ENCODE measurements at regions not wholly inside any gene's neighbourhood (a gene's known extent, or its start where the extent isn't known, plus 50 kb on each side); places are given as distances from the start of the nearest gene placed in this dataset.

DNA sequence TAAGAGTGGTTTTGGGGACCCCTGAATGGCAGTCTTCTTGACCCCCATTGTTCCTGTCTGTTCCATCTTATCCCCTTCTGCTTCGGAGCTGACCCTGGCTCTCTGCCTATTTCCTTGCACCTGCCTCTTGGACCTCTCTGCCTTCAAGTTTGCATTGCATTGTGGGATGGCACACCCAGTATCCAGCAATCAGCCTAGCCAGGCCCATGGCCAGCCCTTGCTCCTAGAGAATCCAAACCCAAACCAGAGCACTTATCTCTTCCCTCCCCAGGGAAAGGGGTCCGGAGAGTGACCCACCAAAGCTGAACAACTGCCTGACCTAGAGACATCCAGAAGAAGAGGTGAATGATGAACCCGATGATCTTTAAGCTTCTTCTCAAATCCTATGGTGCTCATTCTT, 607.3 kb upstream of the CADM1 start:
- Histone ChIP-seq H3K4me1 (ENCODE audit: insufficient read depth, low read length) (peaks cover 4% of the 10 kb centered on the region; the same call in 1 of the 2 replicates), H3K9ac (ENCODE audit: low read depth, low read length) (no peak overlapping the region), H3K27ac (ENCODE audit: low read length) (no peak overlapping the region), H3K4me3 (ENCODE audit: low read length) (no peak overlapping the region), H3K9me3 (ENCODE audit: insufficient read depth, low read depth, low read length) (no peaks in the 10 kb centered on the region), H3K27me3 (ENCODE audit: insufficient read depth, low read length) (peaks cover 59% of the 10 kb centered on the region), H3K36me3 (ENCODE audit: insufficient read depth, low read depth, low read length) (no peaks in the 10 kb centered on the region)

DNA sequence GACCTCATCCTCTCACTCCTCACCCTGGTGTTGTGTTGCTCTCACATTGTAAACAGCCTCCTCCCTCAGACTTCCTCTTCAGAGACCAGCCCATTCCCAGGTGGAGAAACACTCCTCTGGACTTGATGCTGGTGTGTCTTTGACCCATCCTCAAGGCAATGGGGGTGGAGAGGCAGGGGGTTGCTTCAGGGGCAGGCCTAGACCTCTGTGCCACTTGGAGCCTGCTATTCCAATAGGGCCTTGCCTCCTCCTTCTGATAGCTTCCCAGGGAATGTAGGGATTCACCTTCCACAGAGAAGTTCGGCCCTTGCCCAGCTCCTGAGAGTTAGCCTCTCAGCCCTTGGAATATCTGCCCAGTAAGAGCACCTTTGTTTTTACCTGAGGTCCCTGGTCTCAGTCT, 606.6 kb upstream of the CADM1 start:
- no peak overlapping the region for H3K4me3 ChIP-seq (ENCODE audit: low read length)
- H3K27me3 ChIP-seq (ENCODE audit: insufficient read depth, low read length) = peaks cover 66% of the 10 kb centered on the region
- no peak overlapping the region for H3K9ac ChIP-seq (ENCODE audit: low read depth, low read length)
- H3K36me3 ChIP-seq (ENCODE audit: insufficient read depth, low read depth, low read length) = no peaks in the 10 kb centered on the region
- H3K27ac ChIP-seq (ENCODE audit: low read length) = no peak overlapping the region
- peaks cover 4% of the 10 kb centered on the region; the same call in 1 of the 2 replicates for H3K4me1 ChIP-seq (ENCODE audit: insufficient read depth, low read length)
- no peaks in the 10 kb centered on the region for H3K9me3 ChIP-seq (ENCODE audit: insufficient read depth, low read depth, low read length)

DNA sequence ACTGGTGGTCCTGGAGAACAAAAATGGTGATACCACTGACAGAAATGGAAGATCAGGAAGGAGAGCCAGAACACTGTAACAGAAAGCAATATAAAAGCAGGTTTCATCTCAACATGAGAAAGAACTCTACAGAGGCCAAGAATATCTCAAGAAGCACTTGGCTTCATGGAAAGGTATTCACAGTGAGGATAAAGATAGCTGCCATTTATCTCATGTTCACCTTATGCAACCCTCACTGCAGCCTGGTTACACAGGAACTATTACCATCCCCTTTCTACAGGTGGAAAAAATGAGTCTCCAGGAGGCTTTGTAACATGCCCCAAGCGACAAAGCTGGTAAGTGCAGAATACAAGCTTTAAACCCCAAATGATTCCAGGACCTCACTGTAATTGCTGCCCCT, 606.1 kb upstream of the CADM1 start:
- Histone ChIP-seq H3K36me3 (ENCODE audit: insufficient read depth, low read depth, low read length) (no peaks in the 10 kb centered on the region), H3K9ac (ENCODE audit: low read depth, low read length) (no peak overlapping the region), H3K27ac (ENCODE audit: low read length) (no peak overlapping the region), H3K4me3 (ENCODE audit: low read length) (no peak overlapping the region), H3K9me3 (ENCODE audit: insufficient read depth, low read depth, low read length) (no peaks in the 10 kb centered on the region), H3K4me1 (ENCODE audit: insufficient read depth, low read length) (peaks cover 4% of the 10 kb centered on the region; the same call in 1 of the 2 replicates), H3K27me3 (ENCODE audit: insufficient read depth, low read length) (peaks cover 71% of the 10 kb centered on the region)

- Histone ChIP-seq H3K36me3 (ENCODE audit: insufficient read depth, low read depth, low read length) (no peaks in the 10 kb centered on the region), H3K27ac (ENCODE audit: low read length) (no peak overlapping the region), H3K9ac (ENCODE audit: low read depth, low read length) (no peak overlapping the region), H3K9me3 (ENCODE audit: insufficient read depth, low read depth, low read length) (no peaks in the 10 kb centered on the region), H3K27me3 (ENCODE audit: insufficient read depth, low read length) (peaks cover 82% of the 10 kb centered on the region), H3K4me1 (ENCODE audit: insufficient read depth, low read length) (peaks cover 4% of the 10 kb centered on the region; the same call in 1 of the 2 replicates), H3K4me3 (ENCODE audit: low read length) (no peak overlapping the region)
Observed at GRCh38 chr11:116109228-116109627, 605.0 kb upstream of the CADM1 start.

DNA sequence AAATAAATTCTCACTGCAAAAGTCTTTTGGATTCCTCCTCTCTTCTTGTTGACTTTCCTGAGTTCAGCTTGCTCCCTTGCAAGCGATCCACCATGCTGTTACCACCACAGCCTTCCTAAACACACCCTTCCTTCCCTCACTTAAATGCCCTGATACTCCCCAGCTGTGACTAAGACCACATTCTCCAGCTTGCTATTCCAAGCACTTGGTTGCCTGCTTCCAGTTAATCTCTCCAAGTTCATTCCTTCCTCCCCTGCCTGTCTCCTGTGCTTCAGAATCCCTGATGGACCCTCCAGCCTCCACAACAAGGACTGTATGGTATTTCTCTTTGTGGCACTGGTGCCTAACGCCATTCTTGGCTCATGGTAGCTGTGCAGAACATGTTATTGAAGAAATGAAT, 603.9 kb upstream of the CADM1 start:
- Histone ChIP-seq H3K9ac (ENCODE audit: low read depth, low read length) (no peak overlapping the region), H3K27me3 (ENCODE audit: insufficient read depth, low read length) (peaks cover 89% of the 10 kb centered on the region), H3K4me1 (ENCODE audit: insufficient read depth, low read length) (peaks cover 4% of the 10 kb centered on the region; the same call in 1 of the 2 replicates), H3K27ac (ENCODE audit: low read length) (no peak overlapping the region), H3K36me3 (ENCODE audit: insufficient read depth, low read depth, low read length) (no peaks in the 10 kb centered on the region), H3K4me3 (ENCODE audit: low read length) (no peak overlapping the region), H3K9me3 (ENCODE audit: insufficient read depth, low read depth, low read length) (no peaks in the 10 kb centered on the region)

DNA sequence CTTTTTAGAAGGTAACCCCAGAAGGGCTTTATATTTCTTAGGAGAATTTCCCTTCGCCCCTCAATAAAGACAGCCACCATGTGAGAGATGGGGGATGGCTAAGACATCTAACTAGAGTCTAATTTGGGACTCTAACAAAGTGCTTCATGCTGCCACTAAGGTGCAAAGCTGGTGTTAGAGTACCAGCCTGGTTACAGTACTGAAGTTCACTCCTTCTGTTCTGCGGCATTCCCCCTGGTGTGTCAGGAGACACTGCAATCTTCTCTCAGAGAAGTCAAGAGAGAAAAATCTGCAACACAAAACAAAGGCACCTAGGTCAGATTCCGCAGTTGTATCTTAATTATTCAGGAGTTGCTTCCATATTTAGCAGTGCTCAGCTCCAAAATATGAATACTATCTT, 603.0 kb upstream of the CADM1 start:
- no peaks in the 10 kb centered on the region for H3K9me3 ChIP-seq (ENCODE audit: insufficient read depth, low read depth, low read length)
- no peak overlapping the region for H3K9ac ChIP-seq (ENCODE audit: low read depth, low read length)
- no peaks in the 10 kb centered on the region; the same call in 1 of the 2 replicates for H3K4me1 ChIP-seq (ENCODE audit: insufficient read depth, low read length)
- no peak overlapping the region for H3K27ac ChIP-seq (ENCODE audit: low read length)
- no peaks in the 10 kb centered on the region for H3K36me3 ChIP-seq (ENCODE audit: insufficient read depth, low read depth, low read length)
- H3K27me3 ChIP-seq (ENCODE audit: insufficient read depth, low read length) = peaks cover 96% of the 10 kb centered on the region
- H3K4me3 ChIP-seq (ENCODE audit: low read length) = no peak overlapping the region

DNA sequence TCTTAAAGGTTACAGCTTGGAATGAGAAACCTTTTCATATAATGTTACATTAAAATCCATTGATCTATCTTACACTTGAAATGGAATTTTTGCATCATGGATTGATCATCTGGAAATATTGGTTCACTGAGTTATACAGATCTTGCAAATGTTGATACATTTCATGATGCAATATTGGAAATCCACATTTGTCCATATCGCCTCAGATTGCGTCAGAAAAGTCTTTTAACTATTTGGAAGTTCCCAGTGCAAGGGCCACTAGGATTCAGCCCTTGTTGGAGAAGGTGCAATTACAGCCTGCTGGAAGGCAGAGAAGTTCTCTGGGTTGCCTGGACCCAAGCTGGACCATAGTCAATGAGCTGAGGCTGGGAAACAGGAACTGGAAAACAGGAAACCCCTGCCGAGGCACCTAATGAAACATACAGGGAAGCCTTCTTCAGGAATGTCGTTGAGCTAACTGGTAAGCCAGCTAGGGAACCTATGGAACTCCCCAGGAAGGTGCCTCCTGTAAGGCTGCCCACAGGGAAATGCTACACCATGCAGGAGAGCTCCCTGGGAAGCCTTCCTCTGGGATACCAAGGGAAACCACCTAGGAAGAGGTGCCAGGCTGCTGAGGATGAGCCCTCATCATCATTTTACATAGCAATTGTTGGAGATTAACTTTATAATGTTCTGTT, 600.4 kb upstream of the CADM1 start:
- H3K27ac ChIP-seq (ENCODE audit: low read length) = no peak overlapping the region
- H3K4me1 ChIP-seq (ENCODE audit: insufficient read depth, low read length) = no peaks in the 10 kb centered on the region; the same call in 1 of the 2 replicates
- peaks cover 88% of the 10 kb centered on the region for H3K27me3 ChIP-seq (ENCODE audit: insufficient read depth, low read length)
- H3K36me3 ChIP-seq (ENCODE audit: insufficient read depth, low read depth, low read length) = no peaks in the 10 kb centered on the region
- no peak overlapping the region for H3K4me3 ChIP-seq (ENCODE audit: low read length)
- no peaks in the 10 kb centered on the region for H3K9me3 ChIP-seq (ENCODE audit: insufficient read depth, low read depth, low read length)
- no peak overlapping the region for H3K9ac ChIP-seq (ENCODE audit: low read depth, low read length)

DNA sequence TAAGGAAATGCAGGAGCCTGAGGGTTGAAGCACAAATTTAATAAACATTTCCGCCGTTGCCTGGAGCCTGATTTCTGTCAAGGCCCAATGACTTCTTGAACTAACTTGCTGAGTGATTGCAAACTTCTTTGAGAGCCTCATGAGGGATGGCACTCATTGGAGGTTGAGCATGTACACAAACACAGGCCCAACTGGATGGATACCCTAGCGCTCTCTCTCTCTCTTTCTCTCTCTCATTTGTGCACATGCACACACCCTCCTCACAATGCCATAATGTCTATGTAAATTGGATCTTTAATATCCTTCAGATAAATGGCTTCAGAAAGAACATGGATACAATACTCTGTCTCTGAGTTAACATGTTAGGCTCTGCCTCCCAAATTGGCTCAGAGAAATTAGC, 597.7 kb upstream of the CADM1 start:
- Histone ChIP-seq H3K27me3 (ENCODE audit: insufficient read depth, low read length) (peaks cover 83% of the 10 kb centered on the region), H3K4me3 (ENCODE audit: low read length) (no peak overlapping the region), H3K36me3 (ENCODE audit: insufficient read depth, low read depth, low read length) (no peaks in the 10 kb centered on the region), H3K27ac (ENCODE audit: low read length) (no peak overlapping the region), H3K4me1 (ENCODE audit: insufficient read depth, low read length) (no peaks in the 10 kb centered on the region), H3K9me3 (ENCODE audit: insufficient read depth, low read depth, low read length) (no peaks in the 10 kb centered on the region), H3K9ac (ENCODE audit: low read depth, low read length) (no peak overlapping the region)

- Histone ChIP-seq H3K4me1 (ENCODE audit: insufficient read depth, low read length) (no peaks in the 10 kb centered on the region), H3K27ac (ENCODE audit: low read length) (no peak overlapping the region), H3K27me3 (ENCODE audit: insufficient read depth, low read length) (peaks cover 73% of the 10 kb centered on the region), H3K36me3 (ENCODE audit: insufficient read depth, low read depth, low read length) (no peaks in the 10 kb centered on the region), H3K4me3 (ENCODE audit: low read length) (no peak overlapping the region), H3K9me3 (ENCODE audit: insufficient read depth, low read depth, low read length) (no peaks in the 10 kb centered on the region), H3K9ac (ENCODE audit: low read depth, low read length) (no peak overlapping the region)
Observed at GRCh38 chr11:116100016-116100415, 595.8 kb upstream of the CADM1 start.

DNA sequence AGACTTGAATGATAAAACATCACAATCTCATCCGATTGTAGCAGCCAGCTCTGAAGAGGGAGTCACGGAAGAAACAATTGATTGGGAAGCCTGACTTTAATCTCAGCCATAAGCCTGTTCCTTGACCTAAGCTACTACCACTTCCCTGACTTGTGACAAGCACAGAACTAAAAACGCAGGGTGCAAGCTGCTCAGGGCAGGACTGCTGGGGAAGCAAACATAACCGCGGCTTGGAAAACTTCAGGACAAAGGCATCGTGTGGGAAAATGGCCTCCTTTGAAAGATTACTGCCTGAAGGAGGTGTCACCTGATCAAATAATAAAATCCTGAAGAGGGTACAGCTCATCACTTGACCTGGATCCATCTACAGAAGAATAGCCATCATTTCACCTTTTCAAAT, 595.3 kb upstream of the CADM1 start:
- Histone ChIP-seq H3K36me3 (ENCODE audit: insufficient read depth, low read depth, low read length) (no peaks in the 10 kb centered on the region), H3K27me3 (ENCODE audit: insufficient read depth, low read length) (peaks cover 68% of the 10 kb centered on the region), H3K4me1 (ENCODE audit: insufficient read depth, low read length) (no peaks in the 10 kb centered on the region), H3K27ac (ENCODE audit: low read length) (no peak overlapping the region), H3K4me3 (ENCODE audit: low read length) (no peak overlapping the region), H3K9me3 (ENCODE audit: insufficient read depth, low read depth, low read length) (no peaks in the 10 kb centered on the region), H3K9ac (ENCODE audit: low read depth, low read length) (no peak overlapping the region)

DNA sequence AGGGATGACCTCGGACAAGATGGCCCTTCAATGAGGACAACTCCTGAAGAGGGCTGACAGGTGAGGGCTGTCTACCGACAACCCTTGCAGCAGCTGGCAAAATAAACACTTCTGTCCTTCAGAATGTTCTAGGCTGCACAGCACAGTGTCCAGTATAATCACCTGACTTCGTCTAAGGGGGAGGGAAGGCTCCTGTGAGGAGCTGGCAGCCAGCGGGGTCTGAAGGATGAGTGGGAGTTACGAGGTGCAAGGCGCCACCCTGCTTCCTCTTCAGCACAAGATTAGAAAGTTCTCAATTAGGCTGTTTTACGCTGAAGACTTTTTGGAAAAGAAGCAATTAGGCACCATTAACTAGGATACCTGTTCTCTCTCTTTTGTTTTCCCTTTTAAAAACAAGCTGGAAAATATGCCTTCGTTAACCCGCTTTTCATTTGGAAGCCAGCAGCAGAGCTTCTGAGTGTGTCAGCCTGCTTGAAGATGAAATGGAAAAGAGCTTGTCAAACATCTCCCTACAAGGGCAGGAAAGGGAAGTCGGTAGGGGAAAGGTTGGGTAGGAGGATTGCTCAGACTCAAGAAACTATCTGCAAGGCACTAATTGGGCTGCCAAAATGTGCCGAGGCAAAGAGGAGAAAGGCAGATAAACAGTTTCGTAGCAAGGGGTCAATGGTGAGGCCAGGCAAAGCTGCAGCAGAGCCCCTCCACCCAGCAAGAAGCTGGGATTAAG, 592.2 kb upstream of the CADM1 start:
- Histone ChIP-seq H3K9ac (ENCODE audit: low read depth, low read length) (no peak overlapping the region), H3K9me3 (ENCODE audit: insufficient read depth, low read depth, low read length) (no peaks in the 10 kb centered on the region), H3K27me3 (ENCODE audit: insufficient read depth, low read length) (peaks cover 44% of the 10 kb centered on the region), H3K36me3 (ENCODE audit: insufficient read depth, low read depth, low read length) (no peaks in the 10 kb centered on the region), H3K4me3 (ENCODE audit: low read length) (no peak overlapping the region), H3K4me1 (ENCODE audit: insufficient read depth, low read length) (no peaks in the 10 kb centered on the region), H3K27ac (ENCODE audit: low read length) (no peak overlapping the region)

All from iPS-20b (cell line).